Endothelial cell of umbilical vein (primary cell): ENCODE measurements at regions not wholly inside any gene's neighbourhood (a gene's known extent, or its start where the extent isn't known, plus 50 kb on each side); places are given as distances from the start of the nearest gene placed in this dataset.

Experiments used
- BruUV-seq: library from RNA; stranded (reverse); fragments of 400-500 nt; replicated peaks from 2 replicates; lab custom pipeline; 2021; lab: Mats Ljungman, UMichigan
- CTCF ChIA-PET: fragments of 300-600, 350-600 bp; sonication (Branson Sonifier 250); formaldehyde crosslinking; loops from one replicate; lab custom pipeline; 2021; ENCODE audit warnings: antibody characterized with exemption, inconsistent platforms; lab: Charles Lee
- POLR2A ChIA-PET: fragments of 300-600, 350-600 bp; sonication (Branson Sonifier 250); formaldehyde crosslinking; loops from one replicate; lab custom pipeline; 2021; ENCODE audit warnings: antibody characterized with exemption, inconsistent platforms; lab: Charles Lee
- DNase-seq: peaks from one replicate; pipeline ENCODE4 v3.0.0-alpha.2; 2011; ENCODE audit warnings: low read depth, low spot score
- FAIRE-seq: peaks from 2 replicates; lab custom pipeline; 2011; peaks lifted over from hg19 to GRCh38; lab: Jason Lieb, UNC
- H2AFZ ChIP-seq: 2 replicates; pipeline ENCODE4 v1.6.0; 2012; ENCODE audit warnings: low read depth, low read length, control low read depth, inconsistent platforms
- H3K27ac ChIP-seq: 2 replicates; pipeline ENCODE4 v1.5.1; 2011; ENCODE audit warnings: low read depth, mild to moderate bottlenecking, control low read depth, low read length, moderate library complexity; ENCODE audit not compliant: insufficient read depth
- H3K27me3 ChIP-seq, 2 experiments: 2 replicates each; pipeline versions ENCODE4 v1.6.0 to v1.6.1; 2011; ENCODE audit warnings: low read length in 2 of 2, mixed read lengths in 1 of 2; ENCODE audit not compliant: control insufficient read depth in 2 of 2, insufficient read depth in 2 of 2
- H3K36me3 ChIP-seq, 2 experiments: 2 replicates in 1 of 2; 3 replicates in 1 of 2; pipeline ENCODE4 v1.5.1; 2011; ENCODE audit warnings: low read length in 2 of 2, mild to moderate bottlenecking in 1 of 2, moderate library complexity in 1 of 2; ENCODE audit not compliant: control insufficient read depth in 2 of 2, insufficient read depth in 2 of 2; ENCODE audit errors: extremely low read depth in 1 of 2
- H3K4me1 ChIP-seq: 3 replicates; pipeline ENCODE4 v1.5.1; 2011; ENCODE audit warnings: mild to moderate bottlenecking, low read length; ENCODE audit not compliant: control insufficient read depth, insufficient read depth; ENCODE audit errors: extremely low read depth
- H3K4me2 ChIP-seq: 2 replicates; pipeline ENCODE4 v1.6.1; 2011; ENCODE audit warnings: low read length, control low read depth, mixed read lengths; ENCODE audit not compliant: insufficient read depth
- H3K4me3 ChIP-seq, 3 experiments: fragments of 200-600 bp in 1 of 3; sonication (generic), shearing (Covaris generic) in 1 of 3; replicated peaks in 1 of 3; 2 replicates each; pipeline ENCODE4 v1.5.1; 2011 to 2016; ENCODE audit warnings: control low read depth in 3 of 3, low read length in 3 of 3, mild to moderate bottlenecking in 2 of 3, inconsistent platforms in 1 of 3, low read depth in 1 of 3, moderate library complexity in 1 of 3; ENCODE audit not compliant: insufficient read depth in 1 of 3
- H3K79me2 ChIP-seq: 2 replicates; pipeline ENCODE4 v1.6.0; 2012; ENCODE audit warnings: low read length, inconsistent platforms; ENCODE audit not compliant: control insufficient read depth, insufficient read depth
- H3K9ac ChIP-seq: replicated peaks from 2 replicates; pipeline ENCODE3; 2011; ENCODE audit warnings: low read length, control low read depth; ENCODE audit not compliant: insufficient read depth; ENCODE audit errors: extremely low read depth
- H3K9me1 ChIP-seq: replicated peaks from 3 replicates; pipeline ENCODE4 v1.6.0; 2011; ENCODE audit warnings: mild to moderate bottlenecking, low read length; ENCODE audit not compliant: control insufficient read depth, insufficient read depth; ENCODE audit errors: extremely low read depth
- H3K9me3 ChIP-seq: replicated peaks from 2 replicates; pipeline ENCODE4 v1.5.1; 2012; ENCODE audit warnings: low read length, inconsistent platforms; ENCODE audit not compliant: control insufficient read depth, insufficient read depth
- H4K20me1 ChIP-seq: replicated peaks from 2 replicates; pipeline ENCODE3; 2011; ENCODE audit warnings: mild to moderate bottlenecking, low read length; ENCODE audit not compliant: control insufficient read depth, insufficient read depth; ENCODE audit errors: extremely low read depth
- CTCF ChIP-seq, 2 donors: IDR thresholded peaks; 1 replicate in 1 of 2; 2 replicates in 1 of 2; pipeline ENCODE4 v1.5.1; 2011; ENCODE audit warnings: low read length in 2 of 2, mild to moderate bottlenecking in 2 of 2, moderate library complexity in 2 of 2, control low read depth in 1 of 2, inconsistent platforms in 1 of 2, low read depth in 1 of 2; ENCODE audit not compliant: insufficient read depth in 1 of 2; ENCODE audit errors: extremely low read depth in 1 of 2
- EZH2 ChIP-seq: IDR thresholded peaks from 2 replicates; pipeline ENCODE4 v1.6.1; 2012; ENCODE audit warnings: borderline replicate concordance, low read depth, mild to moderate bottlenecking, moderate library complexity, low read length, inconsistent platforms; ENCODE audit not compliant: severe bottlenecking
- FOS ChIP-seq: IDR thresholded peaks from 2 replicates; pipeline ENCODE4 v1.6.1; 2011; ENCODE audit warnings: mild to moderate bottlenecking, low read length, moderate library complexity, borderline replicate concordance; ENCODE audit not compliant: insufficient read depth
- GATA2 ChIP-seq: IDR thresholded peaks from 2 replicates; pipeline ENCODE4 v1.7.0; 2011; ENCODE audit warnings: low read depth, mild to moderate bottlenecking, moderate library complexity, mixed read lengths, low read length; ENCODE audit not compliant: insufficient read length, insufficient read depth
- JUN ChIP-seq: IDR thresholded peaks from 2 replicates; pipeline ENCODE4 v1.6.1; 2011; ENCODE audit warnings: borderline replicate concordance, low read depth; ENCODE audit not compliant: insufficient read length, insufficient read depth
- MAX ChIP-seq: IDR thresholded peaks from 2 replicates; pipeline ENCODE4 v1.6.1; 2011; ENCODE audit not compliant: insufficient read depth, insufficient read length
- MYC ChIP-seq: IDR thresholded peaks from one replicate; pipeline ENCODE4 v1.6.1; 2011; ENCODE audit warnings: mild to moderate bottlenecking, low read depth, low read length
- POLR2A ChIP-seq: IDR thresholded peaks from 2 replicates; pipeline ENCODE4 v1.6.1; 2012; ENCODE audit warnings: low read depth, mild to moderate bottlenecking, control low read depth, low read length
- POLR2AphosphoS5 ChIP-seq: IDR thresholded peaks from 2 replicates; pipeline ENCODE4 v1.6.1; 2012; ENCODE audit warnings: low read depth, mild to moderate bottlenecking, control low read depth, low read length, moderate library complexity; ENCODE audit not compliant: insufficient read depth
- dilution Hi-C: fragments of 300-500 bp; cut with MboI; formaldehyde crosslinking; loops from one replicate; pipeline ENCODE4 v1.15.0; 2019; ENCODE audit warnings: low sequenced_read_pairs; ENCODE audit not compliant: extremely low pct_ligation_motif_present
- intact Hi-C: fragments of 100-400 bp; cut with micrococcal nuclease; formaldehyde crosslinking; loops from one replicate; pipeline ENCODE4 v1.10.0; 2022

- FAIRE-seq, result no peak
- ChIA-PET CTCF (no interaction called here), POLR2A (no interaction called here)
- no peak for DNase-seq
- dilution Hi-C loops, result no loop called here
- H3K27me3 ChIP-seq, result no peaks in the 10 kb centered on the region
- intact Hi-C loops, result no loop called here
- H3K27ac ChIP-seq, result no peak overlapping the region
- TF ChIP-seq GATA2, result no peak
- no peak overlapping the region for H3K4me3 ChIP-seq
- H3K9ac ChIP-seq, result no peak overlapping the region
- H4K20me1 ChIP-seq, result no peaks in the 10 kb centered on the region
- no peak overlapping the region for H3K4me2 ChIP-seq
- H3K4me1 ChIP-seq, result no peaks in the 10 kb centered on the region
- H3K79me2 ChIP-seq, result no peaks in the 10 kb centered on the region
- H2AFZ ChIP-seq, result no peak overlapping the region
- H3K36me3 ChIP-seq, result no peaks in the 10 kb centered on the region
- H3K9me3 ChIP-seq, result no peaks in the 10 kb centered on the region
- no peaks in the 10 kb centered on the region for H3K9me1 ChIP-seq
- BruUV-seq, result no TSS peak
Measured at GRCh38 chr7:89777499-89777898, 376.8 kb upstream of the STEAP1 start.

- POLR2A ChIA-PET, result no interaction called here
- dilution Hi-C loops, result no loop called here
- H3K9ac ChIP-seq, result no peak overlapping the region
- CTCF ChIA-PET, result interaction anchor here (1.1 kb wide), 1 partner anchor 9 kb away, joined by 3 read pairs; no protein-coding TSS in a partner anchor
- no TSS peak for BruUV-seq
- no peaks in the 10 kb centered on the region for H3K36me3 ChIP-seq
- H3K9me3 ChIP-seq, result no peaks in the 10 kb centered on the region
- no peak overlapping the region for H2AFZ ChIP-seq
- no peaks in the 10 kb centered on the region for H4K20me1 ChIP-seq
- no peak for TF ChIP-seq POLR2AphosphoS5
- no peak for TF ChIP-seq POLR2A
- TF ChIP-seq GATA2, result no peak
- no peak for TF ChIP-seq EZH2
- no peak for TF ChIP-seq FOS
- TF ChIP-seq CTCF (IDR thresholded peaks at IDR 0.05; ENCODE audit: extremely low read depth in 1 of 2, insufficient read depth in 1 of 2, low read depth in 1 of 2, low read length in 2 of 2), result no peak
- TF ChIP-seq MAX, result no peak
- no peak for TF ChIP-seq JUN
- no peak for TF ChIP-seq MYC
- H3K27me3 ChIP-seq, result no peaks in the 10 kb centered on the region
- H3K9me1 ChIP-seq, result no peaks in the 10 kb centered on the region
- H3K79me2 ChIP-seq, result no peaks in the 10 kb centered on the region
- no peak overlapping the region for H3K4me3 ChIP-seq
- DNase-seq, result no peak
- H3K4me2 ChIP-seq, result no peak overlapping the region
- no peak overlapping the region for H3K27ac ChIP-seq
- no peak for FAIRE-seq
- intact Hi-C loops, result no loop called here
- H3K4me1 ChIP-seq, result no peaks in the 10 kb centered on the region
Measured at GRCh38 chr7:89780291-89780690, 374.0 kb upstream of the STEAP1 start.
